ENCODE measurements at regions not wholly inside any gene's neighbourhood (a gene's known extent, or its start where the extent isn't known, plus 50 kb on each side); places are given as distances from the start of the nearest gene placed in this dataset.

DNA sequence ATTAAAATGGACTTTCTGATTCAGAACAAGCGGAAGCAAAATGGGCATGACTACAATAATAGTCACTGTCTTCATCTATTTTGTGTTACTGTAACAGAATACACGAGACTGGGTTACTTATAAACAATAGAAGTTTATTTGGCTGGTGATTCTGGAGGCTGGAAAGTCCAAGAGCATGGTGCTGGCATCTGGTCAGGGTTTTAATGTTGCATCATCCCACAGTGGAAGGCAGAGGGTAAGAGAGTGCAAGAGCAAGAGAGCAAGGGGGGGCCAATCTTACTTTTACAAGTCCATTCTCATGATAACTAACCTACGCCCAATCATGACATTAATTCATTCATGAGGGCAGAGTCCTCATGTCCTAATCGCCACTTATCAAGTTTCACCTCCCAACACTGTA lies 189.2 kb downstream of the TOX3 start:
- no peak overlapping the region for H3K9ac ChIP-seq (replicated peaks; ENCODE audit: extremely low read depth, insufficient read depth, low read length)
- H3K4me1 ChIP-seq (ENCODE audit: control insufficient read depth, extremely low read depth, insufficient read depth, low read length): no peaks in the 10 kb centered on the region
- H3K27ac ChIP-seq (ENCODE audit: insufficient read depth, low read depth, low read length): no peak overlapping the region
- H2AFZ ChIP-seq (ENCODE audit: low read depth, low read length): no peak overlapping the region
- no peaks in the 10 kb centered on the region for H3K79me2 ChIP-seq (ENCODE audit: control insufficient read depth, insufficient read depth, low read length)
- intact Hi-C loops (cut with micrococcal nuclease): no loop called here
- BruUV-seq (replicated peaks): no TSS peak
- TF ChIP-seq POLR2A (IDR thresholded peaks at IDR 0.05; ENCODE audit: low read depth, low read length) (no peak), JUN (IDR thresholded peaks at IDR 0.05; ENCODE audit: borderline replicate concordance, insufficient read depth, insufficient read length, low read depth) (no peak), MYC (IDR thresholded peaks at IDR 0.05; ENCODE audit: low read depth, low read length) (no peak), GATA2 (IDR thresholded peaks at IDR 0.05; ENCODE audit: insufficient read depth, insufficient read length, low read depth, low read length) (no peak), EZH2 (IDR thresholded peaks at IDR 0.05; ENCODE audit: borderline replicate concordance, low read depth, low read length, severe bottlenecking) (no peak)
- TF ChIP-seq, protein P1, sequence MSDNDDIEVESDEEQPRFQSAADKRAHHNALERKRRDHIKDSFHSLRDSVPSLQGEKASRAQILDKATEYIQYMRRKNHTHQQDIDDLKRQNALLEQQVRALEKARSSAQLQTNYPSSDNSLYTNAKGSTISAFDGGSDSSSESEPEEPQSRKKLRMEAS (IDR thresholded peaks at IDR 0.05; ENCODE audit: insufficient read depth, insufficient read length): no peak
- H3K4me2 ChIP-seq (ENCODE audit: insufficient read depth, low read length): no peak overlapping the region
- dilution Hi-C loops (cut with MboI; ENCODE audit: extremely low pct_ligation_motif_present, low sequenced_read_pairs): no loop called here
- no peak for FAIRE-seq
- CTCF ChIA-PET: no interaction called here
- H3K36me3 ChIP-seq (ENCODE audit: control insufficient read depth in 2 of 2, extremely low read depth in 1 of 2, insufficient read depth in 2 of 2, low read length in 2 of 2): no peaks in the 10 kb centered on the region
- H3K9me3 ChIP-seq (replicated peaks; ENCODE audit: control insufficient read depth, insufficient read depth, low read length): peaks cover 5% of the 10 kb centered on the region
- H3K4me3 ChIP-seq (replicated peaks in 1 of 3; ENCODE audit: insufficient read depth in 1 of 3, low read depth in 1 of 3, low read length in 3 of 3): no peak overlapping the region
- H4K20me1 ChIP-seq (replicated peaks; ENCODE audit: control insufficient read depth, extremely low read depth, insufficient read depth, low read length): no peaks in the 10 kb centered on the region
- no peaks in the 10 kb centered on the region for H3K9me1 ChIP-seq (replicated peaks; ENCODE audit: control insufficient read depth, extremely low read depth, insufficient read depth, low read length)
- DNase-seq (ENCODE audit: low read depth, low spot score): no peak
- H3K27me3 ChIP-seq (ENCODE audit: control insufficient read depth in 2 of 2, insufficient read depth in 2 of 2, low read length in 2 of 2): no peaks in the 10 kb centered on the region
- POLR2A ChIA-PET: no interaction called here

DNA sequence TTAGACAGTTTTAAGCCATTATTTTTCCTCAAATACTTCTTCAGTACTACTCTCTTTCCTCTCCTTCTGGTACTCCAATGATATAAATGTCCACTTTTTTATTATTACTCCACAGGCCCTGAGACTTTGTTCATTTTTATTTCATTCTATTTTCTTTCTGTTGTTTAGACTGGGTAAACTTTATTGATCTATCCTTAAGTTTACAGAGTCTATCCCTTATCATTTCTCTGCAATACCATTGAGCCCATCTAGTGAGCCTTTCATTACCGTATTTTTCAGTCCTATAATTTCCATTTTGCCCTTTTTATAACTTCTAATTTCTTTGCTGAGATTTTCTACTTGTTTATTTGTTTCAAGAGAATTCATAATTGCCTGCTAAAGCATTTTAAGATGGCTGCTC lies 193.7 kb downstream of the TOX3 start:
- no peaks in the 10 kb centered on the region for H3K79me2 ChIP-seq (ENCODE audit: control insufficient read depth, insufficient read depth, low read length)
- BruUV-seq (replicated peaks): no TSS peak
- no peak overlapping the region for H3K9ac ChIP-seq (replicated peaks; ENCODE audit: extremely low read depth, insufficient read depth, low read length)
- CTCF ChIA-PET: no interaction called here
- dilution Hi-C loops (cut with MboI; ENCODE audit: extremely low pct_ligation_motif_present, low sequenced_read_pairs) (no loop called here), intact Hi-C loops (cut with micrococcal nuclease) (no loop called here)
- DNase-seq (ENCODE audit: low read depth, low spot score): no peak
- no peaks in the 10 kb centered on the region for H3K9me1 ChIP-seq (replicated peaks; ENCODE audit: control insufficient read depth, extremely low read depth, insufficient read depth, low read length)
- no peaks in the 10 kb centered on the region for H4K20me1 ChIP-seq (replicated peaks; ENCODE audit: control insufficient read depth, extremely low read depth, insufficient read depth, low read length)
- POLR2A ChIA-PET: no interaction called here
- no peak for TF ChIP-seq EZH2 (IDR thresholded peaks at IDR 0.05; ENCODE audit: borderline replicate concordance, low read depth, low read length, severe bottlenecking)
- no peak for FAIRE-seq
- H2AFZ ChIP-seq (ENCODE audit: low read depth, low read length): no peak overlapping the region
- H3K27ac ChIP-seq (ENCODE audit: insufficient read depth, low read depth, low read length): no peak overlapping the region
- no peaks in the 10 kb centered on the region for H3K27me3 ChIP-seq (ENCODE audit: control insufficient read depth in 2 of 2, insufficient read depth in 2 of 2, low read length in 2 of 2)
- no peaks in the 10 kb centered on the region for H3K36me3 ChIP-seq (ENCODE audit: control insufficient read depth in 2 of 2, extremely low read depth in 1 of 2, insufficient read depth in 2 of 2, low read length in 2 of 2)
- H3K9me3 ChIP-seq (replicated peaks; ENCODE audit: control insufficient read depth, insufficient read depth, low read length): peaks cover 5% of the 10 kb centered on the region
- H3K4me3 ChIP-seq (replicated peaks in 1 of 3; ENCODE audit: insufficient read depth in 1 of 3, low read depth in 1 of 3, low read length in 3 of 3): no peak overlapping the region
- no peaks in the 10 kb centered on the region for H3K4me1 ChIP-seq (ENCODE audit: control insufficient read depth, extremely low read depth, insufficient read depth, low read length)
- H3K4me2 ChIP-seq (ENCODE audit: insufficient read depth, low read length): no peak overlapping the region

Data from endothelial cell of umbilical vein (primary cell).